NCI-H2029 treated with DMSO at 0.1 percent for 48 hours (cell line): ENCODE measurements at regions not wholly inside any gene's neighbourhood (a gene's known extent, or its start where the extent isn't known, plus 50 kb on each side); places are given as distances from the start of the nearest gene placed in this dataset.
"Not testable (repeated sequence)": the region's sequence is repeated elsewhere in the genome, so short reads cannot be mapped to it uniquely, and the experiment has no call there.

Experiments
- DNase-seq: peaks from one replicate; lab custom pipeline; 2025; lab: John Stamatoyannopoulos, UW

- no peak for DNase-seq
Observed at GRCh38 chr6:9830808-9831207, 584.1 kb downstream of the TFAP2A start.

- no peak for DNase-seq
Observed at GRCh38 chr6:9825526-9825925, 589.3 kb downstream of the TFAP2A start.

DNA sequence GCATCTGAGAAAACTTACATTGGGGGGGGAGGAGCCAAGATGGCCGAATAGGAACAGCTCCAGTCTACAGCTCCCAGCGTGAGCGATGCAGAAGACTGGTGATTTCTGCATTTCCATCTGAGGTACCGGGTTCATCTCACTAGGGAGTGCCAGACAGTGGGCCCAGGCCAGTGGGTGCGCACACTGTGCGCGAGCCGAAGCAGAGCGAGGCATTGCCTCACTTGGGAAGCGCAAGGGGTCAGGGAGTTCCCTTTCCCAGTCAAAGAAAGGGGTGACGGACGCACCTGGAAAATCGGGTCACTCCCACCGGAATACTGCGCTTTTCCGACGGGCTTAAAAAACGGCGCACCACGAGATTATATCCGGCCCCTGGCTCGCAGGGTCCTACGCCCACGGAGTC, 604.1 kb downstream of the TFAP2A start:
- DNase-seq, result not testable (repeated sequence)

- no peak for DNase-seq
Observed at GRCh38 chr6:9810286-9810685, 604.6 kb downstream of the TFAP2A start.

DNA sequence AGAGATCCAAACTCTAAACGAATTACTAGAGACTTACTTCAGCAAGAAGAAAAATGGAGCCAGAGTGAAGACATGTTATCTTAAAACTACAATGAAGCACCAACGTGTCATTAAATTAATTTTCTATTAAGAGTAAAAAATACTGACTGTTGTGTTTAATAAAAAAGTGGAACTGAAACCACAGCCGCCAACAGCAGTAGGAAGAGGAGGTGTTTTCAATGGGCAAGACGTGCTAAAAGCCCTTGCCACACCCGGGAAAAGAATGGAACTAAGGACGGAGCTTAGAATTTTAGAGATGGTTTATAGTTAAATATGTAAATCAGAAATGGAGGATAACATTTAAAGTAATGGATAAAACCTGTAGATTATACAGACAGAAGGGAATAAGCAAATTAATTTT, 608.7 kb downstream of the TFAP2A start:
- no peak for DNase-seq

- no peak for DNase-seq
Observed at GRCh38 chr6:9801249-9801754, 613.6 kb downstream of the TFAP2A start.

GRCh38 chr6:9799582-9799981, 615.3 kb downstream of the TFAP2A start:
- no peak for DNase-seq

DNA sequence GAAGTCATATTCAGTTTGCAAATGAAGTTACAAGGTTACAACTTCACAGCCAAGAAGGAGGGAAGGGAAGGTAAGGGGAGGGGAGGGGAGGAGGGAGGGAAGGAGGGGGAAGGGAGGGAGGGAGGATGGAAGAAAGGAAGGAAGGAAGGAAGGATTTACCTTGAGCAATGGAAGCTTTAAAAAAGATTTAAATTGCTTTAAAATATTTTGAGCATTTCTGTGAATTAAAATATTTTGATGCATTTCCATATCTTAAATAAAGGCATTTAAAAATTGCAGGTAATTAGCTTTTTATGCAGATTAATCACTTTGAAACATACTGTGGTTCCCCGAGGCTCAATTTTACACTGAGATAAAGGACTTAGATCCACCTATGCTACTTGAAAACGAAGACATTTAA, 618.0 kb downstream of the TFAP2A start:
- DNase-seq, result no peak

- no peak for DNase-seq
Observed at GRCh38 chr6:9795880-9796279, 619.0 kb downstream of the TFAP2A start.

DNA sequence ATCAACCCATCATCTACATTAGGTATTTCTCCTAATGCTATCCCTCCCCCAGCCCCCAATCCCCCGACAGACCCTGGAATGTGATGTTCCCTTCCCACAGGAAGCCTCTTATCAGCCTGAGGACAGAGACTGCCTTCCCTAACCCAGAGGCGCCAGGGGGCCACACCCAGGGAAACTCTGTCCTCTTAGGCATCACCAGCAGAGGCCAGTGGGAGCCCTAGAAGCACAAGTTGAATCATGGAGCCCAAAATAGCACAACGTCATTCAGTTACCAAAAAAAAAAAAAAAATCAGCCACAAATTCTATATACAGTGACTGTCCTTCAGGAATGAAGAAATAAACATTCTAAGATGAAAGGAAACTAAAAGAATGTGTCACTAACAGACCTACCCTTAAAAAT, 625.7 kb downstream of the TFAP2A start:
- DNase-seq, result no peak

GRCh38 chr6:9784786-9785185, 630.1 kb downstream of the TFAP2A start:
- no peak for DNase-seq

DNA sequence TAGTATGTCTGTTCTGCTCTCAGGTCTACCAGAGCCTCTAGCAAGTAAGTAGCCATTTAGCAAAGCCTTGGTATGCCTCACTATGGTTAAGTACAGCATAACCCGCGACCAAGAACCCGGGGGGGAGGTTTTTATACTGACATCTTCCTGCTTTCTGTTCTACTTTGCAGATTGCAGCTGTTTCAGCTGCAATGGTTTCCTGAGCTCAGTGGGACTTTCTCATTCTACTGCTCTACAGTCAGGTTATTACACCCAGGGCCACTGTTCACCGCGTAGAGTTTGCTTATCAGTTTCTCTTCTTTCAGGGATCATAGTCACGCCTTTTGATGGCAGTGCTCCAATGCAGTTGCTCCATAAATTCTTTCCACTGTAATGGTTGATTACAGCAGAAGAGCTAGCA, 631.3 kb downstream of the TFAP2A start:
- DNase-seq, result no peak

- DNase-seq, result no peak
Observed at GRCh38 chr6:9766240-9766915, 648.5 kb downstream of the TFAP2A start.

DNA sequence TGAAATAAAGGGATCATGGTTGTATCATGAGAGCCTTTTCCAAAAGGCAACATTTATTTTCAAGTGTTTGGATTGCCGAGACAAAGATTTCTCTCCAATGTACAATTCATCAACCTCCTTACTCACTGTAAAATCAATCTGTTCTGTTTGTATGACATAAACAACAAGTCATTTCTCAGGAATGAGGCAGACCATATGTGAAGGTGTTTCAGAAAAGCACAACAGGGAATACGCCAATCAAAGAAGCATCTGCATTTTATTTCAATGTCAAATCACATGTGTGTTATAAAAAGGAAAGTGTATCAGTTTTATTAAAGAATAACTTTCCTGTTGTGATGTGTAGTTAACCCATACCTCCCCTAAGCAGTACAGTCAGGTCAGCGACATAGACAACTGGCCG, 653.7 kb downstream of the TFAP2A start:
- DNase-seq, result no peak

GRCh38 chr6:9754515-9754914, 660.4 kb downstream of the TFAP2A start:
- DNase-seq, result no peak

DNA sequence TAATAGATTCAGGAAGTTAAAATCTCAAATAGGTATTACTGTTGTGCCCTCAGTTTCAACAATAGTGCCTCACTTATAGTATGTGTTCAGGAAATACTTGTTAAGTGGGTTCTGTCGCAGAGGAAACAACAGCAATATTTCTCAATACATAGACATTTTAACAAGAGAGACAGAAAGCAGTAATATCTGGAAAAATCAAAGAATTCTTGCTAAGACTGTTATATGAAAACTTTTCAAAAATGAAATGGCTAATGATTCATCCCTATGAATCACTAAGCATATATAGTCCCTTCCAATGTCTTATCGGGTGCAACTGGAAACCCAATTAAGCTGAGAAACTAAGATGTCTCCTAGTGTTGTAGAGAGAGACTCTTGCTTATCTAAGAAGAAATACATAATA, 668.9 kb downstream of the TFAP2A start:
- no peak for DNase-seq

DNA sequence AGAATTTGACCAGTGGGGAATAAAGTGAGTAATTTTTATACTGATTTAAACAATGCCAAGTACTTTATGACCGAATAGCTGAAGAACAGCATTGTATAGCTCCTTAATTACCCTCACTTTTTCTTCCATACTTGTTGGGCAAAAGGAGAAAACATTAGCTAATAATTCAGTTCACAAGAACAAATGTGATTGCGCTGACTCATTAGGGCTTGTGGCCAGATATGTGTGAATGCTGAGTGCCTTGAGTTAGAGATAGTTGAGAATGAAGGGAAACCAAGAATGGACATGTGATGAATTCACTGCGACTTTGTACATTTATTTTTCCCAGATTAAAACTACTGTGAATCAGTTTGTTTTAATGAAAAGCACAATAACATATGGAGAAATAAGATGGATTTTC, 669.4 kb downstream of the TFAP2A start:
- no peak for DNase-seq

DNA sequence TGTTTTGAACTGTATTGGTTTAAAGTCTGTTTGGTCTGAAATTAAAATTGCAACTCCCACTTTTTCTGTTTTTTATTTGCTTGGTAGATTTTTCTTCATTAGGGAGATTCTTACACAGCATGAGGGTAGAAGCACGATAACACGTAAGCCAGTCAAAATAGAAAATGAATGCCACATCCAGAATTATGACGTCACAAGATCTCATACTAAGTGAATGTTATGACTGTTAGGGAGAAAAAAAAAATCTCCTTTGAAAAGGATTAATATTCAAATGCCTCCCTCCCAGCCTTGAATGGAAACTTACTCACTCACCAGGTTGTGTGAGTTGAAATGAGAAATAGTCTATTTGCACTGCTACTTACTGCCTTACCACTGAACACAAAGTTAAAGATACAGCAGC, 670.8 kb downstream of the TFAP2A start:
- DNase-seq, result no peak

DNA sequence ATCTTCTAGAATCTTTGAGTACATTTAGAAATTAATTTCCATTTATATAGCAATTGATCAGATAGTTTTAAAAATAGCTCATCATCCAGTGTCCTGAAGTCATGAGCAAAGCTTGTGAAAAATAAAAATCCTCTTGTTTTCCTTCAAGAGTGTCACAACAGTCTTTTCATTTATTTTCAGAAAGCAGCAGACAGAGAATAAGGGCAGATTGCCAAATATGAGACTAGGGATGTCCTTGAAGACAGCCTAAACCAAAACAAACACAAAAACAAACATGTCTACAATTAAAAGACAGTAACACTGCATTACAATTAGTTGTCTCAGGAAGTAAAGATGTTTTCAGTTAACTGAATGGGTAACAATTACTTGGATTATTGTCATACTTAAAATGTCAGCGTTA, 682.8 kb downstream of the TFAP2A start:
- peak; percentile 10 for DNase-seq

DNA sequence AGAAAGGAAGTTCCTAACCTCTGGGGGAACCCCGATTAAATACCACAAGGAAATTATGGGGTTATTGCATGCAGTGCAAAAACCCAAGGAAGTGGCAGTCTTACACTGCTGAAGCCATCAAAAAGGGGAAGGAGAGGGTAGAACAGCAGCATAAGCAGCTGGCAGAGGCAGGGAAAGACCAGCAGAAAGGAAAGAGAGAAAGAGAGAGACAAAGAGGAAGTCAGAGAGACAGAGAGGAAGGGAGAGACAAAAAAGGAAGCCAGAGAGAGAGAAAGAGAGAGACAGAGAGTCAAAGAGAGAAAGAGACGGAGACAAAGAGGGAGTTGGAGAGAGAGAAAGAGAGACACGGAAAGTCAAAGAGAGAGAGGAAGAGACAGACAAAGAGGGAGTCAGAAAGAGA, 689.1 kb downstream of the TFAP2A start:
- not testable (repeated sequence) for DNase-seq

GRCh38 chr6:9717568-9717967, 697.3 kb downstream of the TFAP2A start:
- no peak for DNase-seq

GRCh38 chr6:9711365-9711764, 703.5 kb downstream of the TFAP2A start:
- DNase-seq, result no peak

GRCh38 chr6:9710574-9710973, 704.3 kb downstream of the TFAP2A start:
- no peak for DNase-seq

DNA sequence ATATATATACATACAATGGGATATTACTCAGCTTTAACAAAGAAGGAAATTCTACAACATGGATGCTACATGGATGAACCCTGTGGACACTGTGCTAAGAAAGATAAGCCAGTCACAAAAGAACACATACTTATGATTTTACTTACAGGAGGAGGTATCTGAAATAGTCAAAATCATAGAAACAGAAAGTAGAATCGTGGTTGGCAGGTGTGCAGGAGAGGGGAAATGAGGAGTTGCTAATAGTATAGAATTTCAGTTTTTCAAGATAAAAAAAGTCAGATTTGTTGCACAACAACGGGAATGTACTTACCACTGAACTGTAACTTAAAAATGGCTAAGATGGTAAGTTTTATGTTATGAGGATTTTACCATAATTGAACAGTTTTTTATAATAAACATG, 706.3 kb downstream of the TFAP2A start:
- DNase-seq, result no peak
